22Rv1 (cell line): ENCODE measurements at regions not wholly inside any gene's neighbourhood (a gene's known extent, or its start where the extent isn't known, plus 50 kb on each side); places are given as distances from the start of the nearest gene placed in this dataset.

Experiments
- ZFX ChIP-seq: fragments of 450-650 bp; IDR thresholded peaks from 2 replicates; pipeline ENCODE4 v1.6.1; 2017; ENCODE audit warnings: antibody characterized with exemption, borderline replicate concordance
- TF ChIP-seq, protein P1 (sequence below): fragments of 450-650 bp; IDR thresholded peaks from 2 replicates; pipeline ENCODE4 v1.5.1; 2017; ENCODE audit warnings: mild to moderate bottlenecking

DNA sequence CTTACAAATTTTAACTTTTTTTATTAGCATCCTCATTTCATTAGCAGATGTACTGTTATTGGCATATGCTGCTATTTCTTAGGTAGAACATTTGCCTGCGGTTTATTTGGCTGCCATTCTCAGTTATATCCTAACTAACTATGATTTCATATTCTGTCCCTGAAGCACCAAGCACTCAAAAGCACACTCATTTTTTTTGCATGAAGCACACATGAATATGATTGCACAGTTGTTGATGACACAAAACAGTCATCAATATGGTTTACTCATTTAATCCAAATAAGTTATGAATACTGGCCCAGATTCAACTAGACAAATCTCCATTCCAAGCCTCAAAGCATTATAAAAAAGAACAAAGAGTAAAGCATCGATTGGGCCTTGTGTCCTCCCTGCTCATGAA lies 129.4 kb upstream of the CNTNAP5 start:
- TF ChIP-seq, protein P1, sequence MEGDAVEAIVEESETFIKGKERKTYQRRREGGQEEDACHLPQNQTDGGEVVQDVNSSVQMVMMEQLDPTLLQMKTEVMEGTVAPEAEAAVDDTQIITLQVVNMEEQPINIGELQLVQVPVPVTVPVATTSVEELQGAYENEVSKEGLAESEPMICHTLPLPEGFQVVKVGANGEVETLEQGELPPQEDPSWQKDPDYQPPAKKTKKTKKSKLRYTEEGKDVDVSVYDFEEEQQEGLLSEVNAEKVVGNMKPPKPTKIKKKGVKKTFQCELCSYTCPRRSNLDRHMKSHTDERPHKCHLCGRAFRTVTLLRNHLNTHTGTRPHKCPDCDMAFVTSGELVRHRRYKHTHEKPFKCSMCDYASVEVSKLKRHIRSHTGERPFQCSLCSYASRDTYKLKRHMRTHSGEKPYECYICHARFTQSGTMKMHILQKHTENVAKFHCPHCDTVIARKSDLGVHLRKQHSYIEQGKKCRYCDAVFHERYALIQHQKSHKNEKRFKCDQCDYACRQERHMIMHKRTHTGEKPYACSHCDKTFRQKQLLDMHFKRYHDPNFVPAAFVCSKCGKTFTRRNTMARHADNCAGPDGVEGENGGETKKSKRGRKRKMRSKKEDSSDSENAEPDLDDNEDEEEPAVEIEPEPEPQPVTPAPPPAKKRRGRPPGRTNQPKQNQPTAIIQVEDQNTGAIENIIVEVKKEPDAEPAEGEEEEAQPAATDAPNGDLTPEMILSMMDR = no peak
- no peak for TF ChIP-seq ZFX
